Keratinocyte (primary cell): ENCODE measurements at regions not wholly inside any gene's neighbourhood (a gene's known extent, or its start where the extent isn't known, plus 50 kb on each side); places are given as distances from the start of the nearest gene placed in this dataset.
A peak's percentile ranks its signal among the peaks of the same experiment; 100 is the strongest.

Experiments
- DNase-seq: peaks from one replicate; pipeline ENCODE4 v3.0.0-alpha.2; 2011; ENCODE audit warnings: low read depth, missing footprints, low spot score
- FAIRE-seq: peaks from 2 replicates; lab custom pipeline; 2011; peaks lifted over from hg19 to GRCh38; lab: Jason Lieb, UNC
- H2AFZ ChIP-seq: 2 replicates; pipeline ENCODE4 v1.6.0; 2012; ENCODE audit warnings: low read length, control low read depth, inconsistent platforms; ENCODE audit not compliant: control insufficient read depth
- H3K27ac ChIP-seq: 2 replicates; pipeline ENCODE4 v1.5.1; 2011; ENCODE audit warnings: low read length; ENCODE audit not compliant: control insufficient read depth, insufficient read depth
- H3K27me3 ChIP-seq: 3 replicates; pipeline ENCODE4 v1.6.0; 2011; ENCODE audit warnings: low read length; ENCODE audit not compliant: control insufficient read depth, insufficient read depth; ENCODE audit errors: extremely low read depth
- H3K36me3 ChIP-seq, 2 experiments: 2 replicates in 1 of 2; 3 replicates in 1 of 2; pipeline ENCODE4 v1.5.1; 2011; ENCODE audit warnings: low read length in 2 of 2, mild to moderate bottlenecking in 1 of 2; ENCODE audit not compliant: control insufficient read depth in 2 of 2, insufficient read depth in 2 of 2; ENCODE audit errors: extremely low read depth in 1 of 2
- H3K4me1 ChIP-seq: 3 replicates; pipeline ENCODE4 v1.5.1; 2011; ENCODE audit warnings: low read length; ENCODE audit not compliant: control insufficient read depth, insufficient read depth; ENCODE audit errors: extremely low read depth
- H3K4me2 ChIP-seq: 3 replicates; pipeline ENCODE4 v1.6.0; 2011; ENCODE audit warnings: low read depth, low read length; ENCODE audit not compliant: control insufficient read depth, insufficient read depth; ENCODE audit errors: extremely low read depth
- H3K4me3 ChIP-seq, 3 experiments: fragments of 200-600 bp in 1 of 3; sonication (generic) in 1 of 3; 2 replicates in 2 of 3; 3 replicates in 1 of 3; pipeline ENCODE4 v1.5.1; 2011 to 2016; ENCODE audit warnings: low read length in 3 of 3, mild to moderate bottlenecking in 3 of 3, control low read depth in 2 of 3, inconsistent platforms in 1 of 3, low read depth in 1 of 3, mixed read lengths in 1 of 3, mixed run types in 1 of 3, moderate library complexity in 1 of 3; ENCODE audit not compliant: control insufficient read depth in 2 of 3, insufficient read depth in 2 of 3; ENCODE audit errors: extremely low read depth in 1 of 3
- H3K79me2 ChIP-seq: 2 replicates; pipeline ENCODE4 v1.6.0; 2012; ENCODE audit warnings: low read length; ENCODE audit not compliant: control insufficient read depth, insufficient read depth
- H3K9ac ChIP-seq: 3 replicates; pipeline ENCODE4 v1.6.0; 2011; ENCODE audit warnings: low read length; ENCODE audit not compliant: control insufficient read depth, insufficient read depth; ENCODE audit errors: extremely low read depth
- H3K9me1 ChIP-seq: 3 replicates; pipeline ENCODE4 v1.6.0; 2011; ENCODE audit warnings: low read length; ENCODE audit not compliant: control insufficient read depth, insufficient read depth; ENCODE audit errors: extremely low read depth
- H3K9me3 ChIP-seq: 2 replicates; pipeline ENCODE4 v1.5.1; 2012; ENCODE audit warnings: low read depth, low read length; ENCODE audit not compliant: control insufficient read depth
- H4K20me1 ChIP-seq: 3 replicates; pipeline ENCODE4 v1.6.0; 2011; ENCODE audit warnings: low read length; ENCODE audit not compliant: control insufficient read depth, insufficient read depth; ENCODE audit errors: extremely low read depth
- EZH2 ChIP-seq: IDR thresholded peaks from one replicate; pipeline ENCODE4 v1.6.1; 2012; ENCODE audit warnings: inconsistent platforms, mild to moderate bottlenecking, low read length, moderate library complexity
- dilution Hi-C: fragments of 300-500 bp; cut with MboI; formaldehyde crosslinking; loops from one replicate; pipeline ENCODE4 v1.7.0; 2020; ENCODE audit warnings: low sequenced_read_pairs; ENCODE audit not compliant: extremely low pct_ligation_motif_present
- TF ChIP-seq, protein P1 (sequence below), 3 experiments: IDR thresholded peaks in 1 of 3; conservative IDR thresholded peaks in 1 of 3; optimal IDR thresholded peaks in 1 of 3; 2 replicates in 2 of 3; 3 replicates in 1 of 3; pipeline versions ENCODE3 to v1.5.1; 2011; ENCODE audit warnings: low read length in 3 of 3, mild to moderate bottlenecking in 3 of 3, moderate library complexity in 2 of 3, control low read depth in 1 of 3, inconsistent platforms in 1 of 3; ENCODE audit not compliant: insufficient read depth in 2 of 3; ENCODE audit errors: extremely low read depth in 1 of 3

DNA sequence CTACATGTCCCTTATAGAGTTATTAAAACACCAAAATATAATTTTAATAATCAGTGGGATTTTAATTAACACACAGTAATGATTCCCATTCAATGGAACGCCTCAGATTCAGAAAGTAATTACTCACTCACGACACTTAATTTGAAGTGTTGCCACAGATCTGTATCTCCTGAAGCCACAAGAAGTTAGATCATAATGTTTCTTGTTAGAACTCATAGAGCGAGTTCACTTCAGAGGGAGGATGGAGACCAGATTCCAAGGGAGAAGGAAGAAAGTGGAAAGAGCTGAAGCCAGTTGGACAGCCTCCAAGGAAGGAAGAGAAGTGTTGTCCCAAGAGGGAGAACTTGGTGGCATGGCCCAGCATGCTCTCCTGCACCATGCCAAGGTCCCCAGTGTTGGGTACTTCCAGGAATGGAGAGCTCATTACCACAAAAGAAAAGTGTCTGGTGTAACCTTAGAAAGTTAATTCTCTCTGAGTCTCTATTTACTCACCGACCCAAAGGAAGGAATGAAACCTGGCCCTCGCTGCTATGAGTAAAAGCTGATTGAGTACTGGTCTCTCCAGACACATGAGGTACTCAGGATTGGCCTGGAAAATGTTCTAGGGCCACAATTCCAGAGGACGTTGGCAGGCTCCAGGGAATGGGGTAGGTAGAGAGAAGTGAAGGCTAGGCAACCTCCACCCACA lies 305.4 kb downstream of the BCL11B start:
- no peaks in the 10 kb centered on the region for H3K9me1 ChIP-seq
- no peak overlapping the region for H3K27ac ChIP-seq
- DNase-seq (no peak), FAIRE-seq (peak; percentile 55)
- no peak overlapping the region for H2AFZ ChIP-seq
- no peaks in the 10 kb centered on the region for H3K79me2 ChIP-seq
- H3K4me1 ChIP-seq: peaks cover 15% of the 10 kb centered on the region
- H4K20me1 ChIP-seq: no peaks in the 10 kb centered on the region
- no peaks in the 10 kb centered on the region for H3K36me3 ChIP-seq
- dilution Hi-C loops: no loop called here
- TF ChIP-seq, protein P1, sequence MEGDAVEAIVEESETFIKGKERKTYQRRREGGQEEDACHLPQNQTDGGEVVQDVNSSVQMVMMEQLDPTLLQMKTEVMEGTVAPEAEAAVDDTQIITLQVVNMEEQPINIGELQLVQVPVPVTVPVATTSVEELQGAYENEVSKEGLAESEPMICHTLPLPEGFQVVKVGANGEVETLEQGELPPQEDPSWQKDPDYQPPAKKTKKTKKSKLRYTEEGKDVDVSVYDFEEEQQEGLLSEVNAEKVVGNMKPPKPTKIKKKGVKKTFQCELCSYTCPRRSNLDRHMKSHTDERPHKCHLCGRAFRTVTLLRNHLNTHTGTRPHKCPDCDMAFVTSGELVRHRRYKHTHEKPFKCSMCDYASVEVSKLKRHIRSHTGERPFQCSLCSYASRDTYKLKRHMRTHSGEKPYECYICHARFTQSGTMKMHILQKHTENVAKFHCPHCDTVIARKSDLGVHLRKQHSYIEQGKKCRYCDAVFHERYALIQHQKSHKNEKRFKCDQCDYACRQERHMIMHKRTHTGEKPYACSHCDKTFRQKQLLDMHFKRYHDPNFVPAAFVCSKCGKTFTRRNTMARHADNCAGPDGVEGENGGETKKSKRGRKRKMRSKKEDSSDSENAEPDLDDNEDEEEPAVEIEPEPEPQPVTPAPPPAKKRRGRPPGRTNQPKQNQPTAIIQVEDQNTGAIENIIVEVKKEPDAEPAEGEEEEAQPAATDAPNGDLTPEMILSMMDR (optimal IDR thresholded peaks at IDR 0.05 in 1 of 3, IDR thresholded peaks at IDR 0.05 in 1 of 3, conservative IDR thresholded peaks at IDR 0.05 in 1 of 3; ENCODE audit: extremely low read depth in 1 of 3, insufficient read depth in 2 of 3, low read length in 3 of 3): no peak
- TF ChIP-seq EZH2: no peak
- H3K27me3 ChIP-seq: no peaks in the 10 kb centered on the region
- H3K4me2 ChIP-seq: peak overlapping the region; percentile 0
- H3K9me3 ChIP-seq: no peaks in the 10 kb centered on the region
- H3K9ac ChIP-seq: no peak overlapping the region
- H3K4me3 ChIP-seq: no peak overlapping the region

DNA sequence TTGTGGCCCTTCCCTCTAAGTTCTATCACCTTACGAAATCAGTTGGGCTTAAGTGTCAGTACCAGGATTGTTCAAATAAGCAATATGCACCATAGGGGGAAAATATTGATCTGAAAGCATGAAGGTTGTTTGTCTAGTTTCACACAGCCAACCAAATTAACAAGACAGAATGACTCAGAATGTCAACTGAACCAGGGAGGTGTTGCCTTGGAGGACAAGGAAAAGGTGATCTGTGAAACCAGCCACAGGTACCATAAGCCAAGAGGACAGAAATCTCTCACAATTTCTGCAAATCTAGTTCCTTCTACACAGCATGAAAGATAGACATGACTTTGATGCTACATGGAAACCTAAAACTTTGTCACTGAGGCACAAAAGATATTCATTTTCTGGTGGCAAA lies 297.9 kb downstream of the BCL11B start:
- Histone ChIP-seq H3K27ac (no peak overlapping the region), H3K4me3 (no peak overlapping the region), H2AFZ (no peak overlapping the region), H3K9me1 (no peaks in the 10 kb centered on the region), H3K36me3 (no peaks in the 10 kb centered on the region), H3K4me1 (no peaks in the 10 kb centered on the region), H3K4me2 (no peak overlapping the region), H3K9me3 (no peaks in the 10 kb centered on the region), H4K20me1 (no peaks in the 10 kb centered on the region), H3K79me2 (no peaks in the 10 kb centered on the region), H3K9ac (no peak overlapping the region), H3K27me3 (no peaks in the 10 kb centered on the region)
- dilution Hi-C loops: no loop called here
- TF ChIP-seq, protein P1 (optimal IDR thresholded peaks at IDR 0.05 in 1 of 3, IDR thresholded peaks at IDR 0.05 in 1 of 3, conservative IDR thresholded peaks at IDR 0.05 in 1 of 3; ENCODE audit: extremely low read depth in 1 of 3, insufficient read depth in 2 of 3, low read length in 3 of 3): no peak
- TF ChIP-seq EZH2: no peak
- DNase-seq: no peak
- no peak for FAIRE-seq
